ENCODE measurements at regions not wholly inside any gene's neighbourhood (a gene's known extent, or its start where the extent isn't known, plus 50 kb on each side); places are given as distances from the start of the nearest gene placed in this dataset.

DNA sequence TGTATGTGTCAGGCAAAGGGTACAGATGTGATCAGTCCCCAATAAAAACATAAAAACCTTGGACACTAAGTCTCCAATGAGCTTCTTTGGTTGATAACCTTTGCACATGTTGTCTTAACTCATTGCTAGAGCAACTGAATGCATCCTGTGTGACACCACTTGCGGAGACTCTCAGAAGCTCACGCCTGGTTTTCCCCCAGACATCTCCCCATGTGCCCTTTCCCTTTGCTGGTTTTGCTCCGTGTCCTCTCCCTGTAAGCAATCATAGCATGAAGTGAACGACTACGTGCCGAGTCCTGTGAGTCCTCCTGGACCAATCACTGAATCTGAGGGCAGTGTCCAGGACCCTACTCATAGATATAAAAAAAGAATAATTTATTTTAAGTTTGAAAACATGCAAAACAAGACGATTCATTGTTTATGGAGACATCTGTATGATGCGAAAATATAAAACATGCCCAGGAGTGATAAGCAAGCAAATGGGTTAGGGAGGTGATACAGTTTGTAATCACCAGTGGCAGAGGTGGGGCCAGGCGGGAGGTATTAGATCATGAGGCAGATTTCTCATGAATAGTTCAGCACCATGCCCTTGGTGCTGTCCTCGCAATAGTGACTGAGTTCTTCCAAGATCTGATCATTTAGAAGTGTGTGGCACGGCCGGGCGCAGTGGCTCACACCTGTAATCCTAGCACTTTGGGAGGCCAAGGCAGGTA, 115.5 kb downstream of the MED10 start:
- Histone ChIP-seq H3K27ac (no peak overlapping the region), H3K4me3 (no peak overlapping the region), H3K9me3 (replicated peaks in 1 of 11) (peaks cover 0 to 12% (median 0%) of the 10 kb centered on the region in 11 experiments; a peak in 1 of 22 replicates), H3K4me2 (no peak overlapping the region), H3K4me1 (peaks cover 0 to 14% (median 6%) of the 10 kb centered on the region in 10 experiments; a peak in 10 of 20 replicates), H4K20me1 (no peaks in the 10 kb centered on the region), H3K9ac (no peak overlapping the region), H3K36me3 (no peaks in the 10 kb centered on the region), H3K27me3 (no peaks in the 10 kb centered on the region)
- no peak for TF ChIP-seq Cebpa-rat (IDR thresholded peaks at IDR 0.05)

DNA sequence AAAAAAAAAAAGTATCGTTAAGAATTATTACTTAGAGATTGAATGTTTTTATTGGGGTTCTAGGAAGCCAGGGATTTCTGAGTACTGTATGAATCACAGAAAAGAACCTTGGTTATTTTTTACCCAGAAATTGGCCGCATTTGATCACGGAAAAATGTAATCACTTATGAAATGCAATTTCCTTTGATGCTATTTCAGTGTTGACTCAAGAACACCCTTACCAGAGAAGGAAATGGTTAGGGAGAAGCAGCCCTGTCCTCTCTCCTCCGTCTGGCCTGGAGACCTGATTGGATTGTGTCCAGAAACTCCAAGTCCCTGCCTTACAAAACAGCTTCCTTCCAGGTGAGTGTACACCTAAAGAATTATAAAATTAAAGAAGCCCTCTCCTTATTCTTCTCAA, 116.7 kb downstream of the MED10 start:
- TF ChIP-seq Cebpa-rat (IDR thresholded peaks at IDR 0.05) = no peak
- no peaks in the 10 kb centered on the region for H3K36me3 ChIP-seq
- H3K27me3 ChIP-seq = no peaks in the 10 kb centered on the region
- no peaks in the 10 kb centered on the region for H4K20me1 ChIP-seq
- H3K9me3 ChIP-seq (replicated peaks in 1 of 11) = peaks cover 0 to 12% (median 0%) of the 10 kb centered on the region in 11 experiments; a peak in 1 of 22 replicates
- no peak overlapping the region for H3K4me3 ChIP-seq
- no peak overlapping the region for H3K27ac ChIP-seq
- no peak overlapping the region for H3K9ac ChIP-seq
- no peak overlapping the region for H3K4me2 ChIP-seq
- H3K4me1 ChIP-seq = peaks cover 0 to 14% (median 6%) of the 10 kb centered on the region in 10 experiments; a peak in 10 of 20 replicates

DNA sequence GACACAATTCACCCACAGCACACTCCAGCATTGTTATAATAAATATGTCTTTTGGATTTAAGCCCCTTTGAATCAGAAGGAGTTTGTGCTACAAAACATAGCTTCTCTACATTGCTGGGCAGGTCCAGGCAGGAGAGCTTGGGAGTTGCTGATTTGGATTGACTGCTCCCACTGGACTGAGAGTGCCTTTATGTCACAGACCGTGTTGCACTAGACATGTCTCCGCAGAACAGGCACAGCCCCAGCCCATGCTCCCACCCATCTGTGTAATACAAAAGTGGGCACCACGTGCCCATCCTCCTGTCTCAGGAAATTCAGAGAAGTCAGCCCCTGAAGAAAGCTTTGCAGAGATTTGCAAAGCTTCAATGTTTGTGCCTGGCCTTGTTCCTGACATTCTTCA, 117.1 kb downstream of the MED10 start:
- TF ChIP-seq Cebpa-rat (IDR thresholded peaks at IDR 0.05) = no peak
- H3K27ac ChIP-seq = no peak overlapping the region

DNA sequence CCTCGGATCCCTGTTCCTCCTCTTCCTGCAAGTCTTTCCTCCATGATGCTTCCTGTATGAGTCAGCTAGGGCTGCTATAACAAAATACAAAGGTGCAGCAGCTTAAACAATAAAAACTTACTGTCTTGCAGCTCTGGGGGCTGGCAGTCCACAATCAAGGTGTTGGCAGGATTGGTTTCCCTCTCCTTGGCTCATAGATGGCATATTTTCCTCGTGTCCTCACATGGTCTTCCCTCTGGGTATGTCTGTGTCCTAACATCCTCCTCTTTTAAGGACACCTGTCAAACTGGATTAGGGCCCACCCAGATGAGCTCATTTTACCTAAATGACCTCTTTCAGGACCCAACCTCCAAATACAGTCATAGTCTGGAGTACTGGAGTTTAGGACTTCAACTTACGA, 117.5 kb downstream of the MED10 start:
- no peaks in the 10 kb centered on the region for H4K20me1 ChIP-seq
- no peak for TF ChIP-seq Cebpa-rat (IDR thresholded peaks at IDR 0.05)
- no peaks in the 10 kb centered on the region for H3K36me3 ChIP-seq
- H3K4me2 ChIP-seq = no peak overlapping the region
- H3K4me1 ChIP-seq = peaks cover 0 to 14% (median 6%) of the 10 kb centered on the region in 10 experiments; a peak in 10 of 20 replicates
- no peaks in the 10 kb centered on the region for H3K27me3 ChIP-seq
- no peak overlapping the region for H3K27ac ChIP-seq
- H3K4me3 ChIP-seq = no peak overlapping the region
- H3K9me3 ChIP-seq (replicated peaks in 1 of 11) = peaks cover 0 to 12% (median 0%) of the 10 kb centered on the region in 11 experiments; a peak in 1 of 22 replicates
- no peak overlapping the region for H3K9ac ChIP-seq

More for the DNA sequence above, 117.1 kb downstream of the MED10 start:
- no peak overlapping the region for H3K4me3 ChIP-seq
- H3K27me3 ChIP-seq = no peaks in the 10 kb centered on the region
- H3K9ac ChIP-seq = no peak overlapping the region
- H4K20me1 ChIP-seq = no peaks in the 10 kb centered on the region
- peaks cover 0 to 12% (median 0%) of the 10 kb centered on the region in 11 experiments; a peak in 1 of 22 replicates for H3K9me3 ChIP-seq (replicated peaks in 1 of 11)
- peaks cover 0 to 14% (median 6%) of the 10 kb centered on the region in 10 experiments; a peak in 10 of 20 replicates for H3K4me1 ChIP-seq
- H3K4me2 ChIP-seq = no peak overlapping the region
- no peaks in the 10 kb centered on the region for H3K36me3 ChIP-seq

DNA sequence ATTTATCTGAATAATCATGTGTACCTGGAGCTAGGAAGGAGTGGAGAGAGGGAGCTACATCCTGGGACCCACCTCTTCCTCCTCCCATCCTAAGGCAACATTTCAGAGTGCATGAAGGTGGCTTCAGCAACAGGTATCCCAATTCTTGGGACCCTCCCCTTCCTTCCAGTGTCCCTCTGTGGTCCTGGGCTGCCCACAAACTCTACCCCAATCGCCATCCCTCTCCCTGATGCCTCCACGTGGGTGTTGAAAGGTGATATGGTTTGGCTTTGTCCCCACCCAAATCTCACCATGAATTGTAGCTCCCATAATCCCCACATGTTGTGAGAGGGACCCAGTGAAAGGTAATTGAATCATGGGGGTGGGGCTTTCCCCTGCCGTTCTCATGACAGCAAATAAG, 121.4 kb downstream of the MED10 start:
- H3K9ac ChIP-seq = no peak overlapping the region
- H3K27ac ChIP-seq = no peak overlapping the region
- H3K4me3 ChIP-seq = no peak overlapping the region
- no peaks in the 10 kb centered on the region for H4K20me1 ChIP-seq
- TF ChIP-seq Cebpa-rat (IDR thresholded peaks at IDR 0.05) = no peak
- no peaks in the 10 kb centered on the region for H3K9me3 ChIP-seq (replicated peaks in 1 of 11)
- H3K27me3 ChIP-seq = no peaks in the 10 kb centered on the region
- H3K4me1 ChIP-seq = peaks cover 0 to 14% (median 6%) of the 10 kb centered on the region in 10 experiments; a peak in 9 of 20 replicates
- no peak overlapping the region for H3K4me2 ChIP-seq
- H3K36me3 ChIP-seq = no peaks in the 10 kb centered on the region

DNA sequence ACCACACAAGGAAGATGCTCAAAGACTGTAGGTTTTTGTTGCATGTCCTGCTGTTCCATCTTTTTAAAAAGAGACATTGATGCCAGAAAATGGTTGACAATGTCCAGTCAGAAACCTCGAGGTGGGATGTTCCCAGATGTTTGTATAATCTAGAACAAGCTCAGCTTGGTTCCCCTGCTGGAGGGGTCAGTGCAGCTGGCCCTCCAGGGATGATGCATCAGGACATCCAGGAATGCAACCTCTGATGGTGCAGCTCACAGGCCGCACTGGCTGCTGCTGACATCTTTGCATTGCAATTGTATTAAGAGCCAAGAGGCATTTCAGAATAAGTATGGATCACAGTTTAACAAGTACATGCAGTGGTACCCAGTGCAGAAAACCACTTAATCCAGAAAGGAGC, 122.4 kb downstream of the MED10 start:
- no peak overlapping the region for H3K4me2 ChIP-seq
- H3K27me3 ChIP-seq = no peaks in the 10 kb centered on the region
- no peak overlapping the region for H3K27ac ChIP-seq
- peaks cover 0 to 1% (median 0%) of the 10 kb centered on the region in 11 experiments; a peak in 1 of 22 replicates for H3K9me3 ChIP-seq (replicated peaks in 1 of 11)
- no peaks in the 10 kb centered on the region for H4K20me1 ChIP-seq
- H3K9ac ChIP-seq = no peak overlapping the region
- TF ChIP-seq Cebpa-rat (IDR thresholded peaks at IDR 0.05) = no peak
- peaks cover 0 to 14% (median 6%) of the 10 kb centered on the region in 10 experiments; a peak in 9 of 20 replicates for H3K4me1 ChIP-seq
- H3K4me3 ChIP-seq = no peak overlapping the region
- H3K36me3 ChIP-seq = no peaks in the 10 kb centered on the region

DNA sequence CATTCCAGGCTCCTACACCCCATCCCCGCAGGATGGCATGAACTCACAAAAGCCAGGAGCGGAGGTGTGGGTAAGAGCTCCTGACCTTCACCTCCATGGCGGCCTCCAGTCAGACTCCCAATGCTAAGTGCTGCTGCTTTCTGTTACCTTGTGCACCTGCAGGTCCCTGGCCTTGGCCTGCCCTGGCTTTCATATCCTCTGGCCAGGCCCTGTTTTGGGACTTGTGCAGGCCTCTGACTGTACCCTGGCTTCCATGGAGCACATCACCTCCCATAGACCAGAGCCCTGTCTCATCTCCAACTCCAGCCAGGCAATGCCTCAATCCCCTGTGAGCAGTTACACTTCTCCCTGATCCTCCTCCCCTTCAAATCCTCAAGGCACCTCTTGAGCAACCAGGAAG, 124.5 kb downstream of the MED10 start:
- TF ChIP-seq Cebpa-rat (IDR thresholded peaks at IDR 0.05) = no peak
- no peak overlapping the region for H3K4me3 ChIP-seq
- H3K4me2 ChIP-seq = no peak overlapping the region
- H3K4me1 ChIP-seq = peaks cover 0 to 9% (median 2%) of the 10 kb centered on the region in 10 experiments; a peak in 9 of 20 replicates
- peaks cover 0 to 9% (median 0%) of the 10 kb centered on the region in 11 experiments; a peak in 2 of 22 replicates for H3K9me3 ChIP-seq (replicated peaks in 1 of 11)
- H4K20me1 ChIP-seq = no peaks in the 10 kb centered on the region
- no peak overlapping the region for H3K9ac ChIP-seq
- H3K36me3 ChIP-seq = no peaks in the 10 kb centered on the region
- H3K27me3 ChIP-seq = no peaks in the 10 kb centered on the region
- H3K27ac ChIP-seq = no peak overlapping the region

DNA sequence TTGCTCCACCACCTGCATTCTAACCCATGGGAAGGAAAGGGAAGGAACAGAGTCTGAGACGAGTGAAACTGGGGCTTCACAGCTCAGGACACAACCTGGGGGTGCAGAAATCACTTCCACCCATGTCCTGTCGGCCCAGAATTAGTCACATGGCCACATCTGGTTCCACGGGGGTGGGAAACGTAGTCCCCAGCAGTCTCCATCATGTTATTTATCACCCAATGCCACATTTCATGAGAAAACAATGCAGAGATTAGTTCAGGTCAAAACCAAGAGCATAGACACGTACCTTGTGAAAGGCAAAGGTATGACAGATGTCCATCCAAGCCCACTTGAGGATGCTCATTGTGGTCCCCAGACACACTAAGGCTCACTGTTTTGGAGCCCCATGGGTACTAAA, 125.1 kb downstream of the MED10 start:
- Histone ChIP-seq H3K4me1 (0 out of 20 replicates have a peak, but pooled peaks cover 0 to 4% (median 0%) of the 10 kb centered on the region in 10 experiments), H3K27me3 (no peaks in the 10 kb centered on the region), H3K36me3 (no peaks in the 10 kb centered on the region), H3K4me2 (no peak overlapping the region), H4K20me1 (no peaks in the 10 kb centered on the region), H3K4me3 (no peak overlapping the region), H3K9ac (no peak overlapping the region), H3K9me3 (replicated peaks in 1 of 11) (peaks cover 0 to 9% (median 0%) of the 10 kb centered on the region in 11 experiments; a peak in 2 of 22 replicates), H3K27ac (no peak overlapping the region)
- no peak for TF ChIP-seq Cebpa-rat (IDR thresholded peaks at IDR 0.05)

DNA sequence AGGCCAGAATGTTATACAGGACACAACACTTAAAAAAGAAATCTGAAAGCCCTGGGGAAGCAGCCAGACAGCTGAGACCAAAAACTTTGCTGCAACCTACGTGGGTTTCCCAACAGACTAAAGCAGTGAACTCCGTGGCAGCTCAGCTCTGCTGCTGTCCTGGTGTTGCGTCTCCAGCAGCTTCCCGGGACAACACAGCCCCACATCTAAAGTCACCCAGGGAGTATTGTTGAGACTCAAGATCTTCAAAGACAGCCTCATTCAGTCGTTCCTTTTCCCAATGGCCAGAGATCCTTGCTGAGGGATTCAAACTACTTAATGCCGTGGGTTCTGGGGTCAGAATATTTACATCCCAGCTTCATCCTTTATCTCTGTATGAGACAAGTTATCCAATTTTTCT, 125.8 kb downstream of the MED10 start:
- no peak overlapping the region for H3K27ac ChIP-seq
- peaks cover 0 to 9% (median 0%) of the 10 kb centered on the region in 11 experiments; a peak in 2 of 22 replicates for H3K9me3 ChIP-seq (replicated peaks in 1 of 11)
- no peaks in the 10 kb centered on the region for H3K4me1 ChIP-seq
- H4K20me1 ChIP-seq = no peaks in the 10 kb centered on the region
- TF ChIP-seq Cebpa-rat (IDR thresholded peaks at IDR 0.05) = no peak
- H3K4me2 ChIP-seq = no peak overlapping the region
- no peaks in the 10 kb centered on the region for H3K36me3 ChIP-seq
- no peak overlapping the region for H3K9ac ChIP-seq
- no peak overlapping the region for H3K4me3 ChIP-seq
- H3K27me3 ChIP-seq = no peaks in the 10 kb centered on the region

Data from BLaER1 treated with 17β-estradiol and CSF1 and Interleukin-3, amounts not matched to agents 10 nM and 100 nM (cell line).